CD14-positive monocyte (primary cell): ENCODE measurements at regions not wholly inside any gene's neighbourhood (a gene's known extent, or its start where the extent isn't known, plus 50 kb on each side); places are given as distances from the start of the nearest gene placed in this dataset.
A peak's percentile ranks its signal among the peaks of the same experiment; 100 is the strongest.

ENCODE experiments used
- DNase-seq, 3 donors: peaks; one replicate each; pipeline ENCODE4 v3.0.0-alpha.2; 2011 to 2022
- H2AFZ ChIP-seq: 2 replicates; pipeline ENCODE4 v1.6.0; 2012; ENCODE audit warnings: mild to moderate bottlenecking, low read depth, low read length, inconsistent platforms; ENCODE audit not compliant: insufficient read depth, poor library complexity, severe bottlenecking
- H3K27ac ChIP-seq, 2 donors: 1 replicate in 1 of 2; 2 replicates in 1 of 2; pipeline ENCODE4 v1.5.1; 2012 to 2013; ENCODE audit warnings: low read length in 2 of 2, control low read depth in 1 of 2, inconsistent platforms in 1 of 2, low read depth in 1 of 2, mild to moderate bottlenecking in 1 of 2
- H3K27me3 ChIP-seq, 2 donors: one replicate each; pipeline versions ENCODE4 v1.6.0 to v1.6.1; 2011 to 2013; ENCODE audit warnings: low read length in 2 of 2; ENCODE audit not compliant: control insufficient read depth in 2 of 2, insufficient read depth in 2 of 2
- H3K36me3 ChIP-seq, 2 donors: replicated peaks in 1 of 2; 1 replicate in 1 of 2; 2 replicates in 1 of 2; pipeline versions ENCODE4 v1.5.1 to v1.6.1; 2012 to 2013; ENCODE audit warnings: low read length in 2 of 2, control low read depth in 1 of 2, inconsistent platforms in 1 of 2, mild to moderate bottlenecking in 1 of 2; ENCODE audit not compliant: insufficient read depth in 2 of 2, control insufficient read depth in 1 of 2
- H3K4me1 ChIP-seq, 2 donors: 1 replicate in 1 of 2; 2 replicates in 1 of 2; pipeline versions ENCODE4 v1.5.1 to v1.6.1; 2012 to 2013; ENCODE audit warnings: low read length in 2 of 2, control low read depth in 1 of 2, inconsistent platforms in 1 of 2, mild to moderate bottlenecking in 1 of 2, moderate library complexity in 1 of 2; ENCODE audit not compliant: insufficient read depth in 2 of 2, control insufficient read depth in 1 of 2
- H3K4me2 ChIP-seq: replicated peaks from 2 replicates; pipeline ENCODE3; 2012; ENCODE audit warnings: low read length, moderate library complexity, mild to moderate bottlenecking; ENCODE audit not compliant: poor library complexity, severe bottlenecking; ENCODE audit errors: extremely low read depth
- H3K4me3 ChIP-seq, 3 experiments: fragments of 200-600 bp in 1 of 3; sonication (generic) in 1 of 3; replicated peaks in 1 of 3; 1 replicate in 2 of 3; 2 replicates in 1 of 3; pipeline ENCODE4 v1.5.1; 2011 to 2013; ENCODE audit warnings: low read length in 3 of 3, mild to moderate bottlenecking in 3 of 3, control low read depth in 2 of 3, low read depth in 2 of 3, inconsistent platforms in 1 of 3, moderate library complexity in 1 of 3
- H3K79me2 ChIP-seq: 2 replicates; pipeline ENCODE4 v1.6.0; 2012; ENCODE audit warnings: mild to moderate bottlenecking, control low read depth, inconsistent platforms, low read length, moderate library complexity; ENCODE audit not compliant: insufficient read depth
- H3K9ac ChIP-seq: 2 replicates; pipeline ENCODE4 v1.6.0; 2017; ENCODE audit warnings: low read length, mild to moderate bottlenecking; ENCODE audit not compliant: insufficient read depth, poor library complexity, severe bottlenecking
- H3K9me3 ChIP-seq, 2 donors: replicated peaks in 1 of 2; 1 replicate in 1 of 2; 2 replicates in 1 of 2; pipeline versions ENCODE4 v1.5.1 to v1.6.1; 2012 to 2013; ENCODE audit warnings: low read length in 2 of 2, control low read depth in 1 of 2; ENCODE audit not compliant: control insufficient read depth in 1 of 2, insufficient read depth in 1 of 2
- H4K20me1 ChIP-seq: 2 replicates; pipeline ENCODE4 v1.6.0; 2012; ENCODE audit warnings: mild to moderate bottlenecking, low read length, control low read depth, moderate library complexity; ENCODE audit not compliant: insufficient read depth
- H3K27ac Mint-ChIP-seq, 7 donors: one replicate each; pipeline ENCODE4 v1.8.0; 2020; ENCODE audit warnings: mild to moderate bottlenecking in 7 of 7, mixed read lengths in 7 of 7, moderate library complexity in 6 of 7, inconsistent platforms in 2 of 7
- H3K27me3 Mint-ChIP-seq, 3 donors: one replicate each; pipeline ENCODE4 v1.8.0; 2021 to 2022; ENCODE audit warnings: low read depth in 3 of 3, mild to moderate bottlenecking in 3 of 3, mixed read lengths in 3 of 3, moderate library complexity in 3 of 3, inconsistent platforms in 1 of 3
- H3K36me3 Mint-ChIP-seq, 2 donors: one replicate each; pipeline ENCODE4 v1.8.0; 2020; ENCODE audit warnings: mixed read lengths in 2 of 2, inconsistent platforms in 1 of 2, mild to moderate bottlenecking in 1 of 2
- H3K4me1 Mint-ChIP-seq: one replicate; pipeline ENCODE4 v1.8.0; 2020; ENCODE audit warnings: mild to moderate bottlenecking, mixed read lengths
- H3K4me3 Mint-ChIP-seq, 2 donors: one replicate each; pipeline ENCODE4 v1.8.0; 2020; ENCODE audit warnings: mild to moderate bottlenecking in 2 of 2, mixed read lengths in 2 of 2, moderate library complexity in 1 of 2
- H3K9me3 Mint-ChIP-seq, 7 donors: one replicate each; pipeline ENCODE4 v1.8.0; 2020 to 2022; ENCODE audit warnings: mixed read lengths in 7 of 7, mild to moderate bottlenecking in 6 of 7, moderate library complexity in 6 of 7, inconsistent platforms in 2 of 7
- WGBS: methylation state at CpG from one replicate; pipeline ENCODE4 v1.1.5; 2013; ENCODE audit warnings: missing lambda C conversion rate; ENCODE audit not compliant: insufficient coverage; 5-methylcytosine and 5-hydroxymethylcytosine counted together
- intact Hi-C, 2 donors: fragments of 100-400 bp; cut with micrococcal nuclease; formaldehyde crosslinking; loops; one replicate each; pipeline versions ENCODE4 v1.15.0 to v1.15.1; 2023
- TF ChIP-seq, protein P1 (sequence below): fragments of 200-600 bp; IDR thresholded peaks from one replicate; pipeline ENCODE4 v1.8.0; 2022; ENCODE audit warnings: antibody characterized with exemption, mild to moderate bottlenecking

DNA sequence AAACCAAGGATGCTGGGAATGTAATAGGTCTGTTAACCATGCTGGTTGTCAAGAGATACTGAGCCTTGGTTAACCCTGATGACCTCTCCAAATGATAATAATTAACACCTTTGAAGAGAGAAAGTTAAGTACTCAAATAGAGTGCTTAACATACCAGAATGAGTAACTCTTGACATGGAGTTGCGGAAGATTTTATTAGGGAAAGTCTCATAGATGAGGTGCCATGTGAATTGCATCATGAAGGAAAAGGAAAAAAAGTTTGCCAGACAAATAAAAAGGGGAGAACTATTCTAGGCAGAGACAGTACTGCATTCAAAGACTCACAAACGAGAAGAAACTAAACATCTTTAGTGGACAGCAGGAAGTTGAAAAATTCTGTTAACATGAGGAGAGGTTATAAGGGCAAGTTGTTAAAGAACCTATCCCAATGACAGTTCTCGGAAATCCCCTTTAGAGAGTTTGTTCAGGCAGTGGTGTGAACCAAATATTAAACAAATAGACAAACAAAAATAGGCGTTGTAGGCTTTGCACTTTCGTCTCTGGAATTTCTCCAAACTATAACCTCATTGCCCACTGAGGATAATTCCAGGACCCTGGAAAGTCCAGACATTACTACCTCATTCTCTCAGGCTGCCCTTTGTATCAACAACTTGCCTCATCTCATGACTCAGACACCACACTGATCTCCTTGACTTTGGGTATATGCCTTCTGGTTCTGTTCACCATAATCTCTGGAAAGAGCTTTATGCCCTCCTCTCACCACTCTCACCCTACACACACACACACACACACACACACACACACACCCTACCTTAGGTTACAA is 435.0 kb downstream of the GXYLT1 start:
- Histone ChIP-seq H4K20me1 (no peaks in the 10 kb centered on the region), H3K79me2 (no peaks in the 10 kb centered on the region), H3K9ac (no peak overlapping the region), H3K4me3 (no peak overlapping the region), H3K36me3 (no peaks in the 10 kb centered on the region), H3K27me3 (no peaks in the 10 kb centered on the region), H3K27ac (no peak overlapping the region), H3K9me3 (no peaks in the 10 kb centered on the region), H3K4me1 (no peaks in the 10 kb centered on the region), H2AFZ (no peak overlapping the region), H3K4me2 (no peak overlapping the region)
- TF ChIP-seq, protein P1, sequence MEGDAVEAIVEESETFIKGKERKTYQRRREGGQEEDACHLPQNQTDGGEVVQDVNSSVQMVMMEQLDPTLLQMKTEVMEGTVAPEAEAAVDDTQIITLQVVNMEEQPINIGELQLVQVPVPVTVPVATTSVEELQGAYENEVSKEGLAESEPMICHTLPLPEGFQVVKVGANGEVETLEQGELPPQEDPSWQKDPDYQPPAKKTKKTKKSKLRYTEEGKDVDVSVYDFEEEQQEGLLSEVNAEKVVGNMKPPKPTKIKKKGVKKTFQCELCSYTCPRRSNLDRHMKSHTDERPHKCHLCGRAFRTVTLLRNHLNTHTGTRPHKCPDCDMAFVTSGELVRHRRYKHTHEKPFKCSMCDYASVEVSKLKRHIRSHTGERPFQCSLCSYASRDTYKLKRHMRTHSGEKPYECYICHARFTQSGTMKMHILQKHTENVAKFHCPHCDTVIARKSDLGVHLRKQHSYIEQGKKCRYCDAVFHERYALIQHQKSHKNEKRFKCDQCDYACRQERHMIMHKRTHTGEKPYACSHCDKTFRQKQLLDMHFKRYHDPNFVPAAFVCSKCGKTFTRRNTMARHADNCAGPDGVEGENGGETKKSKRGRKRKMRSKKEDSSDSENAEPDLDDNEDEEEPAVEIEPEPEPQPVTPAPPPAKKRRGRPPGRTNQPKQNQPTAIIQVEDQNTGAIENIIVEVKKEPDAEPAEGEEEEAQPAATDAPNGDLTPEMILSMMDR: no peak
- Mint-ChIP-seq H3K9me3 (peaks cover 0 to 1% (median 0%) of the 10 kb centered on the region in 7 donors), H3K36me3 (no peaks in the 10 kb centered on the region), H3K27me3 (peaks cover 0 to 4% (median 0%) of the 10 kb centered on the region in 3 donors), H3K27ac (peak overlapping the region in 1 of 7 donors; percentile 55), H3K4me3 (no peak overlapping the region), H3K4me1 (no peaks in the 10 kb centered on the region)
- 100% methylated on average over 1 of the region's 5 CpGs for WGBS
- DNase-seq: peak in 1 of 3 donors; percentile 19
- intact Hi-C loops: no loop called here

GRCh38 chr12:41709012-41709411 is 435.7 kb downstream of the GXYLT1 start:
- H3K27me3 Mint-ChIP-seq: peaks cover 0 to 4% (median 0%) of the 10 kb centered on the region in 3 donors
- Histone ChIP-seq H3K4me2 (no peak overlapping the region), H3K4me3 (no peak overlapping the region), H3K79me2 (no peaks in the 10 kb centered on the region), H3K36me3 (no peaks in the 10 kb centered on the region), H3K9ac (no peak overlapping the region), H3K27me3 (no peaks in the 10 kb centered on the region), H3K27ac (no peak overlapping the region), H4K20me1 (no peaks in the 10 kb centered on the region), H3K4me1 (no peaks in the 10 kb centered on the region), H3K9me3 (no peaks in the 10 kb centered on the region), H2AFZ (no peak overlapping the region)
- no peak overlapping the region for H3K27ac Mint-ChIP-seq
- no peaks in the 10 kb centered on the region for H3K36me3 Mint-ChIP-seq
- peaks cover 0 to 1% (median 0%) of the 10 kb centered on the region in 7 donors for H3K9me3 Mint-ChIP-seq
- TF ChIP-seq, protein P1: no peak
- H3K4me3 Mint-ChIP-seq: no peak overlapping the region
- no peak for DNase-seq
- intact Hi-C loops: no loop called here
- 83% methylated on average over 2 of the region's 3 CpGs for WGBS
- no peaks in the 10 kb centered on the region for H3K4me1 Mint-ChIP-seq
